H1 (cell line): ENCODE measurements at regions not wholly inside any gene's neighbourhood (a gene's known extent, or its start where the extent isn't known, plus 50 kb on each side); places are given as distances from the start of the nearest gene placed in this dataset.

Experiments used
- BRCA1 ChIP-seq: IDR thresholded peaks from 2 replicates; pipeline ENCODE4 v1.6.1; 2012; ENCODE audit warnings: low read depth, low read length, improper control_type of control experiment

GRCh38 chr14:87251011-87251410 is 742.0 kb downstream of the GALC start (continued):
- no peak for TF ChIP-seq BRCA1
